NCI-H446 (cell line): ENCODE measurements at regions not wholly inside any gene's neighbourhood (a gene's known extent, or its start where the extent isn't known, plus 50 kb on each side); places are given as distances from the start of the nearest gene placed in this dataset.
A peak's percentile ranks its signal among the peaks of the same experiment; 100 is the strongest.

Experiments
- DNase-seq, 2 experiments: peaks; one replicate each; lab custom pipeline; 2025; lab: John Stamatoyannopoulos, UW

GRCh38 chr6:165755583-165755982 lies 92.5 kb upstream of the PDE10A start:
- DNase-seq, result no peak

- no peak for DNase-seq
Measured at GRCh38 chr6:165753506-165753905, 90.5 kb upstream of the PDE10A start.

GRCh38 chr6:165752451-165752850 lies 89.4 kb upstream of the PDE10A start:
- DNase-seq, result no peak

- DNase-seq, result no peak
Measured at GRCh38 chr6:165751486-165751885, 88.4 kb upstream of the PDE10A start.

GRCh38 chr6:165749163-165749562 lies 86.1 kb upstream of the PDE10A start:
- no peak for DNase-seq

- no peak for DNase-seq
Measured at GRCh38 chr6:165748390-165748789, 85.3 kb upstream of the PDE10A start.

GRCh38 chr6:165747963-165748362 lies 84.9 kb upstream of the PDE10A start:
- no peak for DNase-seq

- no peak for DNase-seq
Measured at GRCh38 chr6:165746331-165746730, 83.3 kb upstream of the PDE10A start.

GRCh38 chr6:165745492-165745891 lies 82.5 kb upstream of the PDE10A start:
- no peak for DNase-seq

GRCh38 chr6:165744555-165745228 lies 81.7 kb upstream of the PDE10A start:
- DNase-seq, result no peak

GRCh38 chr6:165743366-165743898 lies 80.4 kb upstream of the PDE10A start:
- DNase-seq, result no peak

GRCh38 chr6:165742047-165742446 lies 79.0 kb upstream of the PDE10A start:
- DNase-seq, result no peak

GRCh38 chr6:165737396-165737795 lies 74.4 kb upstream of the PDE10A start:
- no peak for DNase-seq

- no peak for DNase-seq
Measured at GRCh38 chr6:165735065-165735464, 72.0 kb upstream of the PDE10A start.

- no peak for DNase-seq
Measured at GRCh38 chr6:165733489-165733791, 70.4 kb upstream of the PDE10A start.

- no peak for DNase-seq
Measured at GRCh38 chr6:165732696-165733488, 69.9 kb upstream of the PDE10A start.

- DNase-seq, result peak in 1 of 2 experiments; percentile 3
Measured at GRCh38 chr6:165729307-165729936, 66.4 kb upstream of the PDE10A start.

- no peak for DNase-seq
Measured at GRCh38 chr6:165728216-165728615, 65.2 kb upstream of the PDE10A start.

GRCh38 chr6:165726965-165727381 lies 63.9 kb upstream of the PDE10A start:
- DNase-seq, result no peak

- no peak for DNase-seq
Measured at GRCh38 chr6:165726290-165726875, 63.3 kb upstream of the PDE10A start.

GRCh38 chr6:165725201-165725600 lies 62.2 kb upstream of the PDE10A start:
- DNase-seq, result no peak

- no peak for DNase-seq
Measured at GRCh38 chr6:165723326-165723725, 60.3 kb upstream of the PDE10A start.

GRCh38 chr6:165722022-165722421 lies 59.0 kb upstream of the PDE10A start:
- no peak for DNase-seq
